Stimulated activated CD4-positive, alpha-beta T cell treated with anti-CD3 and anti-CD28 coated beads, Interleukin-1b, Interleukin-23, amount 100 ng/mL, for 4 hours (primary cell): ENCODE measurements at regions not wholly inside any gene's neighbourhood (a gene's known extent, or its start where the extent isn't known, plus 50 kb on each side); places are given as distances from the start of the nearest gene placed in this dataset.

Experiments used
- DNase-seq, 2 donors: peaks; one replicate each; pipeline ENCODE4 v3.0.0-alpha.2; 2020; ENCODE audit warnings: low read depth in 2 of 2

GRCh38 chr14:62253911-62254310 lies 491.7 kb downstream of the SNAPC1 start:
- DNase-seq: no peak

DNA sequence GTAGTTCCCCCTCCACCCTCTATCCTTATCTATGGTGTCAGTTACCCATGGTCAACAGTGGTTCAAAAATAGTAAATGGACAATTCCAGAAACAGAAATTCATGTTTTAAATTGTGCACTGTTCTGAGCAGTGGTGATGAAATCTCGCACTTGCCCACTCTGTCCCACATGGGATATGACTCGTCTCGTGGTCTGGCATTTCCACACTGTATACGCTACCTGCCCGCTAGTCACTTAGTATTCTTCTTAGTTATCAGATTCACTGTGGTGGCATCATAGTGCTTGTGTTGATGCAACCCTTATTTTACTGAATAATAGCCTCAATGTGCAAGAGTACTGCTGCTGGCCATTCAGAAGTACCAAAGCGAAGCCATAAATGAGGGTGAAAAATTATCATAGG lies 507.0 kb downstream of the SNAPC1 start:
- no peak for DNase-seq

DNA sequence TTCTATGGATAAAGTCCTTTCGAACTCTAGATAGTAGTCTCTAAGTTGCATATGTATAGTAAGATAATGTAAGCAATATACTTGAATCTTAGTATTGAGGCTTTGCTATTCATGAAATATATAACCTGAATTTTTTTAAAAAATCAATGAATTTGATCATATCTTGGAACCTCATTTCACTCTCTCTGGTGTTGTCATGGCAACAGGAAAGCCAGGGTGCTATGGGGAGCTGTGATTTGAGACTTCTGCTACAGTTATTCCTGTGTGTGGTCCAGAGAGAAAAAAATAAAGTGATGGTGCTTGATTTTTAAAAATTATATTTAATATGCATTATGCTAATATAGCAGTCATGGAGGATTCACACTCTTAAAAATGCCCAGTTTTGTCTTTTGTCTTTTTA lies 508.0 kb downstream of the SNAPC1 start:
- DNase-seq: no peak

GRCh38 chr14:62280366-62280765 lies 518.1 kb downstream of the SNAPC1 start:
- DNase-seq: no peak

DNA sequence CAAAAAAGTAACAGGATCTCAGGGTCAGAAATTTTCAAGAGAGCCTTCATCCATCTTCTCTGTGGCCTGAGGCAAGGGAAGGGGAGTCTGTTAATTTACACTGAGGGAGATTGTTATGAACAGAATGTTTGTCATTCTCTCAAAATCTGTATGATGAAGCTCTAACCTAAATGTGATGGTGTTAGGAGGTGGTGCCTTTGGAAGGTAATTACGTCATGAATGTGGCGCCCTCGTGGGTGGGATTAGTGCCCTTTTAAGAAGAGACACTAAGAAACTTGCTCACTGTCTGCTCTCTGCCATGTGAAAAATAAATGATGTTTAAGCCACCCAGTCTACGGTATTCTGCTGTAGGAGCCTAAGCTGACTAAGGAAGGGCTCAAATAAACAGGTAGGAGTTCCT lies 521.6 kb downstream of the SNAPC1 start:
- DNase-seq: no peak

DNA sequence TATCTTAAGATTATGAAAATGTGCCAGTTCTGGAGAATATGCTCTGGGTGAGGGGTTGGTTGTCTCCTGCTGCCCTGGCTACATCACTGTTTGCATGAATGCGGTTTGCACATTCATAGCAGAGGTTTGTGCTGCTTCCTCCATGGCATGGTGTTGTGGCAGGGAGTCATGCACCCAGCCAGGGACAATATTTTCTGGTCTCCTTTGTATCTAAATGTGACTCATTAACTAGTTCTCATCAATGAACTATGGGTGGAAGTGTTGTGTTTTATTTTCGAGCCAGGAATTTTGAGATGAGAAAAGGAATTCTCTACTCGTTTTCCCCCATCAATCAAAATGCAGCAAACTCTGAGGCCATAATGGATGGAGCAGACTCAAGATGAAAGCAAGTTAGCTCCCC lies 527.3 kb downstream of the SNAPC1 start:
- DNase-seq: no peak

DNA sequence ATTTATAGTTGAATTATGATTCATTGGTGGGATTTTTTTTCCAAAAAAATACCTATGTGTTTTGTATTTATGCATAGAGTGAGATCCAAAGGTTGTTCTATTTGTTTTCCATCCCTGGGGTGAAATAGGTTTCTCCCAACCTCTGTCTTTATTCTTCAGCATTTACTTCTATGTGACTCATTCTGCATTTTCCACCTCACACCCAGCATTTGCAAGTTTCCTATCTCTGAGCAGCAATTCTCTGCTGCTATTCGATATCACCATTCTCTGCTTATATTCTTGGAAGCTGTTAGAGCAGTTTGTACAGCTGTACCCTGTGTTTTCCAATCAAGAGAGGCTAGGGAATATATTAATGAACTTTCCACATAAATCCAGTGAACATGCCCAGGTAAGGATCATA lies 538.9 kb downstream of the SNAPC1 start:
- DNase-seq: no peak

GRCh38 chr14:62301911-62302310 lies 539.7 kb downstream of the SNAPC1 start:
- no peak for DNase-seq

DNA sequence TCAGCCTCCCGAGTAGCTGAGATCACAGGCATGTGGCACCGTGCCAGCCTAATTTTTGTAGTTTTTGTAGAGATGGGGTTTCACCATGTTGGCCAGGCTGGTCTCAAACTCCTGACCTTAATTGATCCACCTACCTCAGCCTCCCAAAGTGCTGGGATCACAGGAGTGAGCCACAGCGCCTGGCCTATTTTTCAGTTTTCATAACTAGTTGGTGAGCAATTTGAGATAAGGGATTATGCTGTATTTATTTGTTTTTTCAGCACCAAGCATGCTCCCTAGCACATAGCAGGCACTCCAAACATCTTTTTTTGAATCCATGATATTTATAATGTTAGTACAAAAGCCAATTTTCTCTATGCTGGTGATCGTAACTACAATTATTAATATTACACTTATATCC lies 541.2 kb downstream of the SNAPC1 start:
- DNase-seq: no peak

- DNase-seq: no peak
Observed at GRCh38 chr14:62304257-62304656, 542.0 kb downstream of the SNAPC1 start.

DNA sequence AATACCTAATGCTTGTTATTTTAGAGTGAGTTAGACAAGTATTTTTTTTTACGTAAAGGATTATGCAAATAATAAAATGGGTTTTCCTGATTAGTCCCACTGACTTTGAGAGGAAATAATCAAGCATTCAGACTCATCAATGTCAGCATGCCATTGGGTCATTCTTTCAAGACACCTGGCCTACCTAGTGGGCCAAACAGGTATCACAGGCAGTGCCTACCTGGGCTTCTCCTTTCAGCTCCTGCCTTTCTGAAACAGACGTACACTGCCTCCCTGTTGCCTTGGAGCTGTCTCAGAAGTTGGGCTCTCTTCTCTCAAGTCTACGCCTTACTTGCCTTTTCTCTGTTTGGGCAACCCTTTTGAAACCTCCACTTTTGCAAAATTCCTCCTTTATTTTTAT lies 545.6 kb downstream of the SNAPC1 start:
- DNase-seq: no peak

- no peak for DNase-seq
Observed at GRCh38 chr14:62308316-62308715, 546.1 kb downstream of the SNAPC1 start.

GRCh38 chr14:62308891-62309290 lies 546.7 kb downstream of the SNAPC1 start:
- no peak for DNase-seq

GRCh38 chr14:62313212-62313611 lies 551.0 kb downstream of the SNAPC1 start:
- DNase-seq: no peak

DNA sequence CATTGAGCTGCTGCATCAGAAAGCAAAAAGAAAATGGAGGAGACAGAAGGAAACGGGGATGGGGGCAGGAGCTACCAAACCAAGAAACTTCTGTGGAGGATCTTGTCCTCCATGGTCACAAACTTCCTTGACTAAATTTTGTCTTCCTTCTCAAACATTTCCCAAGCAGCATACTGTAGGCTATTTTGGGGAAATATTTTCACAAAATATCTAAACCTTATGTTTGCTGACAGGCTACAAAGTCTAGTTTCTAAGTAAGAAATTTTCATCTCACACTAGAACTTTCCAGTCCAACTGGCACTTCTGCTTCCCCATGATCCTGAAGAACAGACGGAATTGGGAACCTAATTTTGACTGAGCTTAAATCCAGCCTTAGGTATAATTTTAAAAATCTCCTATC lies 552.0 kb downstream of the SNAPC1 start:
- no peak for DNase-seq

GRCh38 chr14:62314871-62315270 lies 552.7 kb downstream of the SNAPC1 start:
- no peak for DNase-seq

DNA sequence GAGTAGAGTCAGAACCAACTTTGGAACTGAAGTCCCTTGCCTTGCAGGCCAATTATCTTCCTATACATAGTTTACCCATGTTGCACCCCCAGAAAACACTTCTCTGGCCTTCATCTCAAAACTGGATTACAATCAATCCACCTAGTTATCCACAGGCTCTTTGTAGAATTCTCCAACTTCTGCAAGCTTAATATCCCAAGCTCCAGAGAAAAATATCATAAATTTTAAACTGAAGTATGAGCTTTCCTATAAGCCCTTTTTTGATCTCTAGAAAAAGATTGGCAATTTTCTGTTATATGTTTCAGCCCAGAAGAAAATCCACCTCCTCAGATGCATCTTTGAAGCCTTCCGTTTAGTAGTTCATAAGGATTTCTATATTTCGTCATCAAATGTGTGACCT lies 553.4 kb downstream of the SNAPC1 start:
- no peak for DNase-seq

DNA sequence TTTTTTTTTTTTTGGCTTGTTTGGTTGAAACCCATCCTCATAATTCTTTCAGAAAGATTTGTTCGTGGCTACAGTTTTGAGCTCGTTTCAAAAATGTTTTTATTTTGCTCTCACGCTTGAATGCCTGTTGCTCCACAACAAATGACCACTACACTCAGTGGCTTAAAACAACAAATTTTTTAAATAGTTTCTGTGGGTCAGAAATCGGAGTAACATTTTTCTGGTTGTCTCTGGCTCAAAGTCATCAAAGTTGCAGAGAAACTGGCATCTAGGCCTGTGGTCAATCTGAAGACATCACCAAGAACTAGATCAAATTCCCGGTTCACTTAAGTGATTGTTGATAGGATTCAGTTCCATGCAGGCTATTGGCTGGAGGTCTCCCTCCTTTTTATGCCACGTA lies 560.0 kb downstream of the SNAPC1 start:
- no peak for DNase-seq

GRCh38 chr14:62329427-62329826 lies 567.2 kb downstream of the SNAPC1 start:
- no peak for DNase-seq

GRCh38 chr14:62347562-62348011 lies 585.4 kb downstream of the SNAPC1 start:
- DNase-seq: no peak

DNA sequence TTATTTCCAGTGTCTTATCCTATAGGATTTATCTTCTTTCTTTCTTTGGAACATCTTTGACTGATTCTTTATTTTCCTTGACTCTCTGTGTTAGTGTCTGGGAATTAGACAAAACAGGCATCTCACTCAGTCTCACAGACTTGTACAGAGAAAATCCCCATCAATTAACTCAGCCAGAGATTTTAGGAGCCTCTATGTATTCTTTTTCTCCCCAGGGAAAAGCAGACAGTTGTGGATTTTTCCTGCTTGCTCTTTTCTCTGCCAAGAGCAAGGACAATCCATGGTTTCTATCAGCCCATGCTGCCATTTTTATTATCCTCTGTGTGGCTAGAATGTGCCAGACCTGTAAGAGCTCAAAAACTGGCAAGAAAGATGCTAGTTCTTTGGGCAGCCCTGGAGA lies 595.1 kb downstream of the SNAPC1 start:
- no peak for DNase-seq

GRCh38 chr14:62364161-62364560 lies 601.9 kb downstream of the SNAPC1 start:
- no peak for DNase-seq

DNA sequence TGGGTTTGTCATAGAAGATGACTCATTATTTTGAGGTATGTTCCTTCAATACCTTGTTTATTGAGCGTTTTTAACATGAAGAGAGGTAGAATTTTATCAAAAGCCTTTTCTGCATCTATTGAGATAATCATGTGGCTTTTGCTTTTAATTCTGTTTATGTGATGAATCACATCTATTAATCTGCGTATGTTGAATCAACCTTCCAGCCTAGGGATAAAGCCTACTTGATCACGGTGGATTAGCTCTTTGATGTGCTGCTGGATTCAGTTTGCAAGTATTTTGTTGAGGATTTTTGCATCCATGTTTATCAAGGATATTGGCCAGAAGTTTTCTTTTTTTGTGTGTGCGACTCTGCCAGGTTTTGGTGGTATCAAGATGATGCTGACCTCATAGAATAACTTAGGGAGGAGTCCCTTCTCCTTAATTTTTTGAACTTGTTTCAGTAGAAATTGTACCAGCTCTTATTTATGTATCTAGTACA lies 602.6 kb downstream of the SNAPC1 start:
- no peak for DNase-seq

DNA sequence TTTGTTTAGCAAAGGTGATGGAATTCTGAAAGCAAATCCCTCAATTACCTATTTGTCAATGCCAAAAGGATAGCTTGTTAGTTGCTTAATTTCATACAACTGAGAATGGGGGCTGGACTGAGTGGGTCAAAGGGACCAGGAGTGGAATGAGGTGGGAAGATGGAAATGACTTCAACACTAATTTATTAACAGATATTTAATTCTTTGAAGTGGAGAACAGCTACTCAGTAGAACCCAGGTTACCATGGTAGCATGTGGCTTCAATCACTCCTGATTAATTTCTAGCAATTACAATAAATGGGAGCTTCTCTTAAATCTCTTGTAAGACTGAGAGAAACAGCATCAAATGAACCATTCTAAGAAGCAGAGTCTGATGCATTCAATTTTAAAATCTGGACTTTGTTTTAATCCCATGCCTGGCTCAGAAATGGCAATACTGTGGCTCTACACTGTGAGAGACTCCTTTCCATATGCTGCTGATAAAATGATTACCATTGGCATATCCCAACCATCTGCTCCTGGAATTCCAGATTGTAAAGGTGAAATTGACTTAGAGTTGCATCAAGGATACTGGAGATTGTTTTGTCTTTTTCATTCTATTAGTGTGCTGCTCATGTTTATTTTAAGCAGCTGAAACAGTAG lies 607.8 kb downstream of the SNAPC1 start:
- no peak for DNase-seq
